ENCODE measurements at regions not wholly inside any gene's neighbourhood (a gene's known extent, or its start where the extent isn't known, plus 50 kb on each side); places are given as distances from the start of the nearest gene placed in this dataset.
"Not testable (repeated sequence)": the region's sequence is repeated elsewhere in the genome, so short reads cannot be mapped to it uniquely, and the experiment has no call there.

- DNase-seq: no peak
These were observed 216.9 kb upstream of the RXFP2 start for GRCh38 chr13:31522396-31522795.

GRCh38 chr13:31528176-31528575 lies 211.2 kb upstream of the RXFP2 start:
- no peak for DNase-seq

- no peak for DNase-seq
These were observed 210.6 kb upstream of the RXFP2 start for GRCh38 chr13:31528758-31529157.

GRCh38 chr13:31530922-31531321 lies 208.4 kb upstream of the RXFP2 start:
- DNase-seq: no peak

- no peak for DNase-seq
These were observed 202.3 kb upstream of the RXFP2 start for GRCh38 chr13:31537052-31537451.

- DNase-seq: no peak
These were observed 201.0 kb upstream of the RXFP2 start for GRCh38 chr13:31538067-31539042.

- no peak for DNase-seq
These were observed 199.0 kb upstream of the RXFP2 start for GRCh38 chr13:31540281-31540680.

- DNase-seq: no peak
These were observed 196.1 kb upstream of the RXFP2 start for GRCh38 chr13:31543190-31543589.

- DNase-seq: no peak
These were observed 193.7 kb upstream of the RXFP2 start for GRCh38 chr13:31545616-31546015.

GRCh38 chr13:31556376-31556775 lies 182.9 kb upstream of the RXFP2 start:
- DNase-seq: no peak

- DNase-seq: not testable (repeated sequence)
These were observed 155.1 kb upstream of the RXFP2 start for GRCh38 chr13:31584221-31584620.

GRCh38 chr13:31587698-31588266 lies 151.5 kb upstream of the RXFP2 start:
- DNase-seq: no peak

- no peak for DNase-seq
These were observed 151.0 kb upstream of the RXFP2 start for GRCh38 chr13:31588316-31588715.

GRCh38 chr13:31588893-31589292 lies 150.4 kb upstream of the RXFP2 start:
- DNase-seq: no peak

- DNase-seq: no peak
These were observed 147.6 kb upstream of the RXFP2 start for GRCh38 chr13:31591642-31592233.

GRCh38 chr13:31594056-31594455 lies 145.3 kb upstream of the RXFP2 start:
- DNase-seq: no peak

GRCh38 chr13:31595563-31595962 lies 143.8 kb upstream of the RXFP2 start:
- DNase-seq: no peak

GRCh38 chr13:31598990-31599389 lies 140.3 kb upstream of the RXFP2 start:
- no peak for DNase-seq

- no peak for DNase-seq
These were observed 134.1 kb upstream of the RXFP2 start for GRCh38 chr13:31605076-31605860.

GRCh38 chr13:31607531-31607930 lies 131.8 kb upstream of the RXFP2 start:
- DNase-seq: not testable (repeated sequence)

- not testable (repeated sequence) for DNase-seq
These were observed 130.5 kb upstream of the RXFP2 start for GRCh38 chr13:31608780-31609179.

GRCh38 chr13:31610270-31610998 lies 128.9 kb upstream of the RXFP2 start:
- DNase-seq: no peak

Measured in stimulated activated CD8-positive, alpha-beta memory T cell treated with anti-CD3 and anti-CD28 coated beads, Interleukin-4, amount 100 ng/mL, for 48 hours (primary cell).